Caco-2 (cell line): ENCODE measurements at regions not wholly inside any gene's neighbourhood (a gene's known extent, or its start where the extent isn't known, plus 50 kb on each side); places are given as distances from the start of the nearest gene placed in this dataset.

Experiments used
- BruUV-seq: library from RNA; stranded (reverse); fragments of 400-500 nt; replicated peaks from 2 replicates; lab custom pipeline; 2021; lab: Mats Ljungman, UMichigan
- CTCF ChIA-PET: fragments of 300-600 bp; sonication (Branson Sonifier 250); formaldehyde crosslinking; loops from one replicate; lab custom pipeline; 2022; ENCODE audit warnings: antibody characterized with exemption; lab: Charles Lee
- POLR2A ChIA-PET: fragments of 300-600 bp; sonication (Branson Sonifier 250); formaldehyde crosslinking; loops from one replicate; lab custom pipeline; 2022; ENCODE audit warnings: antibody characterized with exemption; lab: Charles Lee
- DNase-seq, 2 experiments: peaks; one replicate each; pipeline versions ENCODE4 v3.0.0 to v3.0.0-alpha.2; 2020 to 2022
- H3K27me3 ChIP-seq: replicated peaks from 2 replicates; pipeline ENCODE4 v1.6.0; 2011; ENCODE audit warnings: low read length; ENCODE audit not compliant: control insufficient read depth, insufficient read depth
- H3K36me3 ChIP-seq: 2 replicates; pipeline ENCODE4 v1.5.1; 2011; ENCODE audit warnings: low read length; ENCODE audit not compliant: control insufficient read depth, insufficient read depth
- H3K4me1 ChIP-seq: fragments of 250-450 bp; sonication (Bioruptor Pico); 2 replicates; pipeline ENCODE4 v1.5.1; 2020; ENCODE audit warnings: mild to moderate bottlenecking
- H3K4me3 ChIP-seq: 2 replicates; pipeline ENCODE4 v1.5.1; 2011; ENCODE audit warnings: low read depth, mild to moderate bottlenecking, control low read depth, low read length
- H3K9me3 ChIP-seq: fragments of 250-450 bp; sonication (Bioruptor Pico); 2 replicates; pipeline ENCODE4 v1.5.1; 2020; ENCODE audit warnings: mild to moderate bottlenecking, moderate library complexity
- H3K27ac Mint-ChIP-seq: one replicate; pipeline ENCODE4 v1.8.0; 2022; ENCODE audit warnings: mixed read lengths; ENCODE audit not compliant: unreplicated experiment
- H3K27me3 Mint-ChIP-seq: one replicate; pipeline ENCODE4 v1.8.0; 2022; ENCODE audit warnings: mixed read lengths; ENCODE audit not compliant: insufficient read depth, unreplicated experiment
- H3K36me3 Mint-ChIP-seq: one replicate; pipeline ENCODE4 v1.8.0; 2022; ENCODE audit warnings: mild to moderate bottlenecking, mixed read lengths; ENCODE audit not compliant: insufficient read depth, unreplicated experiment
- H3K4me1 Mint-ChIP-seq: one replicate; pipeline ENCODE4 v1.8.0; 2022; ENCODE audit warnings: low read depth, mixed read lengths; ENCODE audit not compliant: unreplicated experiment
- H3K4me3 Mint-ChIP-seq: one replicate; pipeline ENCODE4 v1.8.0; 2022; ENCODE audit warnings: mild to moderate bottlenecking, moderate library complexity, mixed read lengths; ENCODE audit not compliant: unreplicated experiment
- H3K9me3 Mint-ChIP-seq: one replicate; pipeline ENCODE4 v1.8.0; 2022; ENCODE audit warnings: mixed read lengths; ENCODE audit not compliant: unreplicated experiment
- CTCF ChIP-seq, 2 experiments: fragments of 200-600 bp in 1 of 2; IDR thresholded peaks; 1 replicate in 1 of 2; 2 replicates in 1 of 2; pipeline versions ENCODE4 v1.5.1 to v1.8.0; 2011 to 2022; ENCODE audit warnings: antibody characterized with exemption in 1 of 2, control low read depth in 1 of 2, inconsistent platforms in 1 of 2, low read depth in 1 of 2, low read length in 1 of 2, mild to moderate bottlenecking in 1 of 2, moderate library complexity in 1 of 2; ENCODE audit not compliant: insufficient read depth in 1 of 2, severe bottlenecking in 1 of 2, unreplicated experiment in 1 of 2
- intact Hi-C: fragments of 100-400 bp; cut with micrococcal nuclease; formaldehyde crosslinking; loops from one replicate; pipeline ENCODE4 v1.10.0; 2022; ENCODE audit not compliant: unreplicated experiment

- POLR2A ChIA-PET: no interaction called here
- H3K36me3 Mint-ChIP-seq: no peaks in the 10 kb centered on the region
- Histone ChIP-seq H3K36me3 (no peaks in the 10 kb centered on the region), H3K4me1 (no peaks in the 10 kb centered on the region), H3K27me3 (no peaks in the 10 kb centered on the region), H3K4me3 (no peak overlapping the region), H3K9me3 (no peaks in the 10 kb centered on the region)
- H3K27me3 Mint-ChIP-seq: peaks cover 3% of the 10 kb centered on the region
- H3K4me3 Mint-ChIP-seq: no peak overlapping the region
- H3K9me3 Mint-ChIP-seq: no peaks in the 10 kb centered on the region
- intact Hi-C loops: no loop called here
- DNase-seq: no peak
- TF ChIP-seq CTCF (IDR thresholded peaks at IDR 0.05; ENCODE audit: insufficient read depth in 1 of 2, low read depth in 1 of 2, low read length in 1 of 2, severe bottlenecking in 1 of 2, unreplicated experiment in 1 of 2): no peak
- no peak overlapping the region for H3K27ac Mint-ChIP-seq
- CTCF ChIA-PET: interaction anchor here (0.7 kb wide), 2 partner anchors 14 to 563 kb away, joined by 3 read pairs; no protein-coding TSS in a partner anchor
- H3K4me1 Mint-ChIP-seq: no peaks in the 10 kb centered on the region
- no TSS peak for BruUV-seq
These were observed 265.8 kb downstream of the TENT4A start for GRCh38 chr5:6979061-6979460.

GRCh38 chr5:6989230-6989629, 276.0 kb downstream of the TENT4A start:
- Mint-ChIP-seq H3K9me3 (no peaks in the 10 kb centered on the region), H3K36me3 (no peaks in the 10 kb centered on the region), H3K27ac (no peak overlapping the region), H3K4me1 (no peaks in the 10 kb centered on the region), H3K4me3 (no peak overlapping the region), H3K27me3 (peaks cover 18% of the 10 kb centered on the region)
- no peaks in the 10 kb centered on the region for H3K9me3 ChIP-seq
- BruUV-seq: no TSS peak
- no peak overlapping the region for H3K4me3 ChIP-seq
- no peaks in the 10 kb centered on the region for H3K4me1 ChIP-seq
- CTCF ChIA-PET: no interaction called here
- intact Hi-C loops: no loop called here
- no peak for DNase-seq
- H3K27me3 ChIP-seq: no peaks in the 10 kb centered on the region
- no peaks in the 10 kb centered on the region for H3K36me3 ChIP-seq
- no peak for TF ChIP-seq CTCF (IDR thresholded peaks at IDR 0.05; ENCODE audit: insufficient read depth in 1 of 2, low read depth in 1 of 2, low read length in 1 of 2, severe bottlenecking in 1 of 2, unreplicated experiment in 1 of 2)
- POLR2A ChIA-PET: no interaction called here

- ChIA-PET POLR2A (no interaction called here), CTCF (no interaction called here)
- peaks cover 8% of the 10 kb centered on the region for H3K27me3 Mint-ChIP-seq
These were observed 280.9 kb downstream of the TENT4A start for GRCh38 chr5:6994097-6994496.

More at GRCh38 chr5:6994097-6994496, 280.9 kb downstream of the TENT4A start:
- no peak overlapping the region for H3K4me3 Mint-ChIP-seq
- DNase-seq: no peak
- no peak overlapping the region for H3K27ac Mint-ChIP-seq
- H3K36me3 ChIP-seq: no peaks in the 10 kb centered on the region
- intact Hi-C loops: no loop called here
- H3K27me3 ChIP-seq: no peaks in the 10 kb centered on the region
- no peaks in the 10 kb centered on the region for H3K4me1 Mint-ChIP-seq
- 0 out of 2 replicates have a peak, but pooled peaks cover 3% of the 10 kb centered on the region for H3K9me3 ChIP-seq
- H3K4me3 ChIP-seq: no peak overlapping the region
- no peak for TF ChIP-seq CTCF (IDR thresholded peaks at IDR 0.05; ENCODE audit: insufficient read depth in 1 of 2, low read depth in 1 of 2, low read length in 1 of 2, severe bottlenecking in 1 of 2, unreplicated experiment in 1 of 2)
- no peaks in the 10 kb centered on the region for H3K36me3 Mint-ChIP-seq
- no TSS peak for BruUV-seq
- H3K9me3 Mint-ChIP-seq: no peaks in the 10 kb centered on the region
- H3K4me1 ChIP-seq: no peaks in the 10 kb centered on the region
